WI38 (cell line): ENCODE measurements at regions not wholly inside any gene's neighbourhood (a gene's known extent, or its start where the extent isn't known, plus 50 kb on each side); places are given as distances from the start of the nearest gene placed in this dataset.
A peak's percentile ranks its signal among the peaks of the same experiment; 100 is the strongest.

Experiments used
- H3K4me3 ChIP-seq: 2 replicates; pipeline ENCODE4 v1.5.1; 2011; ENCODE audit warnings: low read depth, mild to moderate bottlenecking, control low read depth, low read length
- CTCF ChIP-seq: IDR thresholded peaks from 2 replicates; pipeline ENCODE4 v1.5.1; 2012; ENCODE audit warnings: low read depth, mild to moderate bottlenecking, control low read depth, low read length

DNA sequence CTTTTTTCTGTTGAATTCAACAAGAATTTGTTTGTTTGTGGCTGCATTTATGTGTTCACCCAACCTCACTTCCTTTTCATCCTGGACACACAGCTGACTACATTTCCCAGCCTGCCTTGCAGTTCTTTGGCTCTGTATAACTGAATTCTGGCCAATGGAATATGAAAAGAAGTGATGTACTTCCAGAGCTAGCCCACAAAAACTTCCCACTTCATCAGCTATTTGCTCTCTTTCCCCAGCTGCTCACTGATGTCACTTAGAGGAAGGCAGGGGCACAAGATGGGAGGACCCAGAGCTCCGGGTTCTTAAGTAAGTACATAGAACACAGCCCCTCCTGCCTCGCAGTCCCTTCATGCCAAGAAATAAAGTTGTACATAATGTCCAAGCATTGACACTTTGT, 235.0 kb upstream of the FGGY start:
- peak overlapping the region; percentile 47 for H3K4me3 ChIP-seq
- TF ChIP-seq CTCF: no peak

- no peak overlapping the region for H3K4me3 ChIP-seq
- no peak for TF ChIP-seq CTCF
Measured at GRCh38 chr1:59062743-59063142, 234.2 kb upstream of the FGGY start.

- H3K4me3 ChIP-seq: no peak overlapping the region
- TF ChIP-seq CTCF: no peak
Measured at GRCh38 chr1:59063501-59063900, 233.4 kb upstream of the FGGY start.

DNA sequence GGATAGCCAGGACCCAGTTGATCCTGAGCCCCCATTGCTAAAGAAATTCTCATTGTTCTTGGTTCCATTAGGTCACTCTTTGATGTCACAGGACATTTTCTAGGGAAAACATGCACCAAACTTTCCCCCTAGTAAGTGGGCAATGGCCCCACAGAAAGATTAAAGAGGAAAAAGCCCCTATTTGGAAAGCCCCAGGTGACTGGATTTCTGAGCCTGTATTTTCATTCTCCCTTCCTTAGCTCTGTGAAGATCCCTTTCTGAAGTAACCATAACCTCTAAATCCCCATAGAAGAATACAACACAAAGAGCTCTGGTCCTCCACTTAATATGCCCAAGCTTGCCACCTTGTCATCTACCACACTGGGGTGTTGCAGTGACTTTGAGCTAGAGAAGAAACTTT, 232.3 kb upstream of the FGGY start:
- no peak for TF ChIP-seq CTCF

GRCh38 chr1:59066236-59066635, 230.7 kb upstream of the FGGY start:
- H3K4me3 ChIP-seq: no peak overlapping the region
- TF ChIP-seq CTCF: no peak

More for the DNA sequence above, 232.3 kb upstream of the FGGY start:
- no peak overlapping the region for H3K4me3 ChIP-seq

- no peak overlapping the region for H3K4me3 ChIP-seq
- no peak for TF ChIP-seq CTCF
Measured at GRCh38 chr1:59070610-59071009, 226.3 kb upstream of the FGGY start.

GRCh38 chr1:59071289-59071688, 225.6 kb upstream of the FGGY start:
- no peak for TF ChIP-seq CTCF
- H3K4me3 ChIP-seq: no peak overlapping the region
